GM12892 (cell line): ENCODE measurements at regions not wholly inside any gene's neighbourhood (a gene's known extent, or its start where the extent isn't known, plus 50 kb on each side); places are given as distances from the start of the nearest gene placed in this dataset.

ENCODE experiments used
- DNase-seq: peaks from one replicate; pipeline ENCODE4 v3.0.0; 2011; ENCODE audit not compliant: insufficient read length
- FAIRE-seq: peaks from 2 replicates; lab custom pipeline; 2011; peaks lifted over from hg19 to GRCh38; lab: Jason Lieb, UNC
- POLR2A ChIP-seq: IDR thresholded peaks from 2 replicates; pipeline ENCODE4 v1.6.1; 2011; ENCODE audit warnings: low read depth, low read length, control low read depth
- POLR2AphosphoS5 ChIP-seq: IDR thresholded peaks from 2 replicates; pipeline ENCODE4 v1.6.1; 2011; ENCODE audit warnings: low read depth, low read length, control low read depth
- TAF1 ChIP-seq: IDR thresholded peaks from 2 replicates; pipeline ENCODE4 v1.6.1; 2011; ENCODE audit warnings: low read depth, mild to moderate bottlenecking, control low read depth, low read length, borderline replicate concordance

GRCh38 chr10:121165276-121165675 lies 314.1 kb downstream of the WDR11 start:
- DNase-seq = no peak
- no peak for FAIRE-seq
- TF ChIP-seq POLR2A = no peak
- no peak for TF ChIP-seq POLR2AphosphoS5
- TF ChIP-seq TAF1 = no peak

- no peak for TF ChIP-seq POLR2A
- TF ChIP-seq POLR2AphosphoS5 = no peak
- TF ChIP-seq TAF1 = no peak
- DNase-seq = no peak
- no peak for FAIRE-seq
Observed at GRCh38 chr10:121167534-121168243, 316.5 kb downstream of the WDR11 start.

- FAIRE-seq = no peak
- no peak for DNase-seq
- no peak for TF ChIP-seq POLR2A
Observed at GRCh38 chr10:121168545-121169216, 317.5 kb downstream of the WDR11 start.

GRCh38 chr10:121169406-121169805 lies 318.2 kb downstream of the WDR11 start:
- no peak for FAIRE-seq
- TF ChIP-seq POLR2AphosphoS5 (no peak), TAF1 (no peak), POLR2A (no peak)
- DNase-seq = no peak

- TF ChIP-seq POLR2AphosphoS5 (no peak), TAF1 (no peak), POLR2A (no peak)
- DNase-seq (no peak), FAIRE-seq (no peak)
Observed at GRCh38 chr10:121171825-121172787, 320.9 kb downstream of the WDR11 start.

- no peak for DNase-seq
- no peak for FAIRE-seq
- TF ChIP-seq POLR2AphosphoS5 (no peak), TAF1 (no peak), POLR2A (no peak)
Observed at GRCh38 chr10:121179006-121179405, 327.8 kb downstream of the WDR11 start.

- TF ChIP-seq TAF1 = no peak
- no peak for TF ChIP-seq POLR2A
- TF ChIP-seq POLR2AphosphoS5 = no peak
- FAIRE-seq (no peak), DNase-seq (no peak)
Observed at GRCh38 chr10:121182219-121182618, 331.1 kb downstream of the WDR11 start.

- TF ChIP-seq POLR2AphosphoS5 (no peak), POLR2A (no peak), TAF1 (no peak)
- DNase-seq (no peak), FAIRE-seq (no peak)
Observed at GRCh38 chr10:121183236-121183635, 332.1 kb downstream of the WDR11 start.

- FAIRE-seq (no peak), DNase-seq (no peak)
- no peak for TF ChIP-seq TAF1
- TF ChIP-seq POLR2A = no peak
- TF ChIP-seq POLR2AphosphoS5 = no peak
Observed at GRCh38 chr10:121183707-121184106, 332.5 kb downstream of the WDR11 start.

- no peak for DNase-seq
- FAIRE-seq = no peak
- TF ChIP-seq TAF1 = no peak
- TF ChIP-seq POLR2A = no peak
- no peak for TF ChIP-seq POLR2AphosphoS5
Observed at GRCh38 chr10:121185816-121186455, 334.8 kb downstream of the WDR11 start.

- no peak for TF ChIP-seq TAF1
- no peak for FAIRE-seq
- DNase-seq = no peak
Observed at GRCh38 chr10:121187391-121187790, 336.2 kb downstream of the WDR11 start.

- TF ChIP-seq POLR2A (no peak), TAF1 (no peak), POLR2AphosphoS5 (no peak)
- DNase-seq (no peak), FAIRE-seq (no peak)
Observed at GRCh38 chr10:121188005-121188404, 336.8 kb downstream of the WDR11 start.
